Thyroid gland (tissue), 4 donors: ENCODE measurements at regions not wholly inside any gene's neighbourhood (a gene's known extent, or its start where the extent isn't known, plus 50 kb on each side); places are given as distances from the start of the nearest gene placed in this dataset.

ENCODE experiments used
- DNase-seq, 2 donors: peaks; one replicate each; pipeline ENCODE4 v3.0.0-alpha.2; 2019
- H3K27ac ChIP-seq, 3 donors: fragments of 200-600 bp; sonication (generic); 1 replicate in 2 of 3; 2 replicates in 1 of 3; pipeline ENCODE4 v1.5.1; 2016 to 2019; ENCODE audit warnings: mild to moderate bottlenecking in 1 of 3, moderate library complexity in 1 of 3
- H3K27me3 ChIP-seq: fragments of 200-600 bp; sonication (generic); one replicate; pipeline ENCODE4 v1.5.1; 2019
- H3K36me3 ChIP-seq, 2 donors: fragments of 200-600 bp; sonication (generic); one replicate each; pipeline ENCODE4 v1.5.1; 2016 to 2019
- H3K4me1 ChIP-seq, 2 donors: fragments of 200-600 bp; sonication (generic); one replicate each; pipeline ENCODE4 v1.5.1; 2017 to 2019
- H3K4me3 ChIP-seq, 3 donors: fragments of 200-600 bp; sonication (generic); replicated peaks in 1 of 3; 1 replicate in 2 of 3; 2 replicates in 1 of 3; pipeline ENCODE4 v1.5.1; 2016; ENCODE audit warnings: mild to moderate bottlenecking in 1 of 3
- H3K9me3 ChIP-seq: fragments of 200-600 bp; sonication (generic); one replicate; pipeline ENCODE4 v1.5.1; 2017
- POLR2A ChIP-seq, 2 donors: fragments of 450-650 bp; IDR thresholded peaks; one replicate each; pipeline ENCODE4 v1.6.1; 2017; ENCODE audit warnings: antibody characterized with exemption in 2 of 2, mild to moderate bottlenecking in 2 of 2, moderate library complexity in 1 of 2
- WGBS, 2 donors: methylation state at CpG; one replicate each; pipeline ENCODE4 v1.1.5; 2017; 5-methylcytosine and 5-hydroxymethylcytosine counted together
- intact Hi-C: fragments of 100-400 bp; cut with DNase I; formaldehyde crosslinking; loops from one replicate; pipeline ENCODE4 v1.15.1; 2023
- TF ChIP-seq, protein P1 (sequence below), 6 experiments: fragments of 200-600 bp in 3 of 6; fragments of 450-650 bp in 3 of 6; sonication (generic) in 3 of 6; IDR thresholded peaks; one replicate each; pipeline ENCODE4 v1.5.1; 2016 to 2019; ENCODE audit warnings: antibody characterized with exemption in 6 of 6, mild to moderate bottlenecking in 2 of 6, inconsistent platforms in 1 of 6, moderate library complexity in 1 of 6

DNA sequence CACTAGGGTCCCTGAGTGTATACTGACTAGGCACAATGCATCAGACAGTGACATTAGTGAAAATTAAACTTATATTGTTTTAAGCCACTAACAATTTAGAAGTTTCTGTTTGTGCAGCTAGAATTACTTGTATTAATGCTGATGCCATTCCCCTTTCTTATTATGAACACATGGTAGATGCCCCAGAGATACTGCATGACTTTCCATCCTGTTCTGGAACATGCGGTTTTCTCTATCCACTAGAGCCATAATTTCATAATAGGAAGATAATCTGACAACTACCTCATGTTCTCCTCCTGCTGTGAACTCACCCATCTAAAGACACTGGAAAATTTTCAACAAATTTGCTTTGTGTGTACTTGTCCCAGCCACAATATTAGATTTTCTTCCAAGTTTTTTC lies 1256.4 kb downstream of the FAM181B start:
- no peaks in the 10 kb centered on the region for H3K27me3 ChIP-seq
- no peaks in the 10 kb centered on the region for H3K36me3 ChIP-seq
- no peak for TF ChIP-seq POLR2A (IDR thresholded peaks at IDR 0.05)
- TF ChIP-seq, protein P1, sequence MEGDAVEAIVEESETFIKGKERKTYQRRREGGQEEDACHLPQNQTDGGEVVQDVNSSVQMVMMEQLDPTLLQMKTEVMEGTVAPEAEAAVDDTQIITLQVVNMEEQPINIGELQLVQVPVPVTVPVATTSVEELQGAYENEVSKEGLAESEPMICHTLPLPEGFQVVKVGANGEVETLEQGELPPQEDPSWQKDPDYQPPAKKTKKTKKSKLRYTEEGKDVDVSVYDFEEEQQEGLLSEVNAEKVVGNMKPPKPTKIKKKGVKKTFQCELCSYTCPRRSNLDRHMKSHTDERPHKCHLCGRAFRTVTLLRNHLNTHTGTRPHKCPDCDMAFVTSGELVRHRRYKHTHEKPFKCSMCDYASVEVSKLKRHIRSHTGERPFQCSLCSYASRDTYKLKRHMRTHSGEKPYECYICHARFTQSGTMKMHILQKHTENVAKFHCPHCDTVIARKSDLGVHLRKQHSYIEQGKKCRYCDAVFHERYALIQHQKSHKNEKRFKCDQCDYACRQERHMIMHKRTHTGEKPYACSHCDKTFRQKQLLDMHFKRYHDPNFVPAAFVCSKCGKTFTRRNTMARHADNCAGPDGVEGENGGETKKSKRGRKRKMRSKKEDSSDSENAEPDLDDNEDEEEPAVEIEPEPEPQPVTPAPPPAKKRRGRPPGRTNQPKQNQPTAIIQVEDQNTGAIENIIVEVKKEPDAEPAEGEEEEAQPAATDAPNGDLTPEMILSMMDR (IDR thresholded peaks at IDR 0.05), result no peak
- H3K9me3 ChIP-seq, result no peaks in the 10 kb centered on the region
- DNase-seq, result no peak
- no peak overlapping the region for H3K27ac ChIP-seq
- WGBS, 2 donors, result 96 to 97% methylated on average over 1 of the region's 1 CpG
- intact Hi-C loops, result no loop called here
- no peaks in the 10 kb centered on the region for H3K4me1 ChIP-seq
- no peak overlapping the region for H3K4me3 ChIP-seq

DNA sequence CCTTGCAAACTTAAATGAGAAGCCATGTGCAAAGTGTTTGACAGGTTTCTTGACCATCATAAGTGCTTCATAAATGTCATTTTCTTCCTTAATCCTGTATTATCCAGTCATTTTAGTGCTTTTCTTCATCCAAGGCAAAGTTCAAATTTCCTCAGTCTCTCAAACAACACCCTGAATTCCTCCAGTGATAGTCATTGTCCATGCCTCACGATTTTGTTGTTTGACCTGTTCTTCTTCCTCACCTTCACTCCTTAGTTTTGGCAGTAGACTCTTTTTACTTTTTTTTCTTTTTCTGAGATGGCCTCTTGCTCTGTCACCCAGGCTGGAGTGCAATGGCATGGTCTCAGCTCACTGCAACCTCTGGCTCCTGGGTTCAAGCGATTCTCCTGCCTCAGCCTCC lies 1257.3 kb downstream of the FAM181B start:
- no peaks in the 10 kb centered on the region for H3K4me1 ChIP-seq
- no peak overlapping the region for H3K27ac ChIP-seq
- no peaks in the 10 kb centered on the region for H3K9me3 ChIP-seq
- DNase-seq, result no peak
- no peaks in the 10 kb centered on the region for H3K27me3 ChIP-seq
- intact Hi-C loops, result no loop called here
- no peaks in the 10 kb centered on the region for H3K36me3 ChIP-seq
- H3K4me3 ChIP-seq, result no peak overlapping the region
- 78 to 84% methylated on average over 2 of the region's 2 CpGs for WGBS, 2 donors
- no peak for TF ChIP-seq POLR2A (IDR thresholded peaks at IDR 0.05)
- TF ChIP-seq, protein P1 (IDR thresholded peaks at IDR 0.05), result no peak

DNA sequence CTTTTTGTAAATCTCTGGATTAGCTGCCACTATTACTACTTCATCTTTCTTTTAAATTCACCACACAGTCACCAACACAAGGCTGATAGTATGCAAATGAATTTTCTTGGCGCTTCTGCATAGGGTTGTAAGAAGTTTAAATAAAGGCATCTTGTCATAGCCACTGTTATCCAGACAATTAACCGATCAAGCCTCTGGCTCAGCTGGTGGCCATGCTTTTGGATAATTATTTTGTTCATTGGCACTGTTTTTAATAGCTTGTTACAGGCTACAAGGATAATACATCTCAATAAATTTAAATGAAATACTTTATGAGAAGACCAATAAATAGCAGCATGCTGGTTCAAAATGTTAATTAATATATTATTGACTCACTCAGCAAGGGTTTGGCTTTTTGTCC lies 1261.0 kb downstream of the FAM181B start:
- TF ChIP-seq, protein P1 (IDR thresholded peaks at IDR 0.05), result no peak
- no peak for TF ChIP-seq POLR2A (IDR thresholded peaks at IDR 0.05)
- Histone ChIP-seq H3K27ac (no peak overlapping the region), H3K36me3 (no peaks in the 10 kb centered on the region), H3K27me3 (no peaks in the 10 kb centered on the region), H3K4me1 (no peaks in the 10 kb centered on the region), H3K9me3 (no peaks in the 10 kb centered on the region), H3K4me3 (no peak overlapping the region)
- no peak for DNase-seq
- intact Hi-C loops, result no loop called here
- WGBS, 2 donors, result 63 to 69% methylated on average over 2 of the region's 2 CpGs

DNA sequence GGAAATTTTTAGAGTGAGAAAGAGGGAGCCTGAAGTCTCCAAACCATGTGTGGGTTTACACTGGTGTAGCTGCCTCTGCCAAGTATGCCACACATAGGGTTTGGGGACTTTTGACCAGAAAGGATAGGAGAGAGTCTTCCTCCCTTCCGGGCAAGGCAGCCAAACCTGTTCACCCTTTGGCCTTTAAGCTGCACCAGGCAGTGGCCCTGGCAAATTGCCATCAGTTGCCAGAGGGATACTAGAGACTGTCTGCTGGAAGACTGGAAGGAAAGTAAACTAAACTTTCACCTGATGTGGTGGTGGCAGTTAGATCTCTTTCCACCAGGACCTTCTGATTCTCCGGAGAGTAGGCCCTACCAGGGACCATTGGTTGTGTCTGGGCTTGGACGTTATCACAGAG lies 1263.2 kb downstream of the FAM181B start:
- Histone ChIP-seq H3K4me1 (no peaks in the 10 kb centered on the region), H3K27ac (no peak overlapping the region), H3K36me3 (no peaks in the 10 kb centered on the region), H3K9me3 (no peaks in the 10 kb centered on the region), H3K4me3 (no peak overlapping the region), H3K27me3 (no peaks in the 10 kb centered on the region)
- intact Hi-C loops, result no loop called here
- WGBS, 2 donors, result 62 to 63% methylated on average over 3 of the region's 3 CpGs
- peak in 1 of 2 donors; percentile 2 for DNase-seq
- no peak for TF ChIP-seq POLR2A (IDR thresholded peaks at IDR 0.05)
- TF ChIP-seq, protein P1 (IDR thresholded peaks at IDR 0.05), result no peak

DNA sequence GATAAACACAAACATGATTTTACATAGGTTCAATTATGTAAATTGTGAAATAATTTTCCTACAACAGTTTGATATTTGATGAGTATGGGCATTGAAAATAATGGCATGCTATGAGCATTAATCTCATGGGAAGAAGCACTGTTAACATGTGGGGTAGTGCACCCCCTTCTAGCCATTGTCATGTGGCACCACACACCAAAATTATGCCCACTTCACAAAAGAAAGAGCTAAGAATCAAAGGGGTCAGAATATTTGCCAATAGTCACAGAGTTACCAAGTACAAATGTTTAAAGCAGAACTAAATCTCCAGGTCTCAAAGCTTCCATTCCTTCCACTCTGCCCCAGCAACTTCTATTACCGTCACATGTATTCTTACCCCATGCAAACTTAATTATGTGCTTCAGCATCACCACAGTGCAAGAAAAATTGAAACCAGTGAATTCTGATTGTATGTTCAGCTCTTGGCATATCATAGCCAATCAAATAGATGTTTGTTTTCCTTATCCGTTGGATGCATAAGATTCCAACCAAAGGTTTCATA lies 1273.8 kb downstream of the FAM181B start:
- 86 to 89% methylated on average over 2 of the region's 2 CpGs for WGBS, 2 donors
- DNase-seq, result no peak
- H3K27me3 ChIP-seq, result no peaks in the 10 kb centered on the region
- intact Hi-C loops, result no loop called here
- no peaks in the 10 kb centered on the region for H3K36me3 ChIP-seq
- no peak overlapping the region for H3K27ac ChIP-seq
- H3K4me3 ChIP-seq, result no peak overlapping the region
- H3K4me1 ChIP-seq, result no peaks in the 10 kb centered on the region
- no peak for TF ChIP-seq POLR2A (IDR thresholded peaks at IDR 0.05)
- TF ChIP-seq, protein P1 (IDR thresholded peaks at IDR 0.05), result no peak
- H3K9me3 ChIP-seq, result no peaks in the 10 kb centered on the region
